GM21723 (cell line): ENCODE measurements at regions not wholly inside any gene's neighbourhood (a gene's known extent, or its start where the extent isn't known, plus 50 kb on each side); places are given as distances from the start of the nearest gene placed in this dataset.

Experiments used
- ATAC-seq: cut with Tn5 transposase; IDR thresholded peaks from one replicate; pipeline ENCODE4 v1.9.1; 2021; ENCODE audit warnings: mild to moderate bottlenecking, moderate library complexity; ENCODE audit not compliant: unreplicated experiment

GRCh38 chr22:49574205-49574880, 253.3 kb downstream of the BRD1 start:
- no peak for ATAC-seq

- ATAC-seq, result no peak
Observed at GRCh38 chr22:49573109-49573765, 254.4 kb downstream of the BRD1 start.

GRCh38 chr22:49571326-49571725, 256.3 kb downstream of the BRD1 start:
- no peak for ATAC-seq

- no peak for ATAC-seq
Observed at GRCh38 chr22:49570032-49570848, 257.4 kb downstream of the BRD1 start.

GRCh38 chr22:49569286-49570031, 258.2 kb downstream of the BRD1 start:
- ATAC-seq, result no peak

- ATAC-seq, result no peak
Observed at GRCh38 chr22:49568751-49569285, 258.9 kb downstream of the BRD1 start.

- ATAC-seq, result no peak
Observed at GRCh38 chr22:49567899-49568750, 259.5 kb downstream of the BRD1 start.

GRCh38 chr22:49566693-49567092, 261.0 kb downstream of the BRD1 start:
- ATAC-seq, result no peak

- no peak for ATAC-seq
Observed at GRCh38 chr22:49566141-49566541, 261.5 kb downstream of the BRD1 start.

- no peak for ATAC-seq
Observed at GRCh38 chr22:49565516-49565855, 262.2 kb downstream of the BRD1 start.

GRCh38 chr22:49564666-49565515, 262.8 kb downstream of the BRD1 start:
- no peak for ATAC-seq

- ATAC-seq, result no peak
Observed at GRCh38 chr22:49564054-49564453, 263.6 kb downstream of the BRD1 start.

- no peak for ATAC-seq
Observed at GRCh38 chr22:49562685-49563249, 264.9 kb downstream of the BRD1 start.

GRCh38 chr22:49561976-49562375, 265.7 kb downstream of the BRD1 start:
- ATAC-seq, result no peak

GRCh38 chr22:49561338-49561737, 266.3 kb downstream of the BRD1 start:
- no peak for ATAC-seq

- no peak for ATAC-seq
Observed at GRCh38 chr22:49555526-49555925, 272.1 kb downstream of the BRD1 start.

GRCh38 chr22:49554741-49555140, 272.9 kb downstream of the BRD1 start:
- no peak for ATAC-seq

- no peak for ATAC-seq
Observed at GRCh38 chr22:49554296-49554625, 273.4 kb downstream of the BRD1 start.
